ENCODE measurements at regions not wholly inside any gene's neighbourhood (a gene's known extent, or its start where the extent isn't known, plus 50 kb on each side); places are given as distances from the start of the nearest gene placed in this dataset.

- Histone ChIP-seq H3K4me3 (ENCODE audit: extremely low read depth in 1 of 4, insufficient read depth in 2 of 4, low read depth in 3 of 4, low read length in 4 of 4) (no peak overlapping the region), H3K4ac (replicated peaks; ENCODE audit: insufficient read length, low read depth, low read length) (no peak overlapping the region), H2AFZ (ENCODE audit: low read length) (no peak overlapping the region), H3K23me2 (ENCODE audit: low read depth, low read length) (no peaks in the 10 kb centered on the region), H3K18ac (ENCODE audit: extremely low read depth, low read length) (no peak overlapping the region), H2BK120ac (replicated peaks; ENCODE audit: low read depth, low read length) (no peak overlapping the region), H3K27me3 (replicated peaks in 1 of 4; ENCODE audit: control insufficient read depth in 3 of 4, extremely low read depth in 1 of 4, insufficient read depth in 3 of 4, low read length in 3 of 4) (no peaks in the 10 kb centered on the region), H2BK20ac (ENCODE audit: low read length) (no peak overlapping the region), H2AK5ac (ENCODE audit: low read depth, low read length) (no peak overlapping the region), H3K79me1 (ENCODE audit: low read depth, low read length) (no peaks in the 10 kb centered on the region), H3K79me2 (ENCODE audit: control insufficient read depth in 1 of 2, insufficient read depth in 2 of 2, low read length in 2 of 2) (no peaks in the 10 kb centered on the region), H2BK15ac (ENCODE audit: low read length) (no peak overlapping the region), H4K8ac (ENCODE audit: extremely low read depth, insufficient read depth, low read length) (no peak overlapping the region), H3K4me2 (ENCODE audit: insufficient read depth in 1 of 2, low read depth in 2 of 2, low read length in 2 of 2) (no peak overlapping the region), H3K14ac (ENCODE audit: insufficient read length) (no peak overlapping the region), H3K56ac (replicated peaks; ENCODE audit: insufficient read length, low read depth, low read length) (no peak overlapping the region), H2BK5ac (ENCODE audit: low read depth, low read length) (no peak overlapping the region), H3K9me3 (ENCODE audit: insufficient read depth in 2 of 2, low read depth in 1 of 2, low read length in 1 of 2) (no peaks in the 10 kb centered on the region), H3K9ac (replicated peaks in 1 of 4; ENCODE audit: extremely low read depth in 1 of 4, low read depth in 3 of 4, low read length in 3 of 4) (no peak overlapping the region), H3K36me3 (ENCODE audit: control insufficient read depth in 2 of 4, insufficient read depth in 4 of 4, low read length in 3 of 4) (no peaks in the 10 kb centered on the region), H4K5ac (ENCODE audit: insufficient read length, low read depth, low read length) (no peak overlapping the region), H4K20me1 (replicated peaks in 1 of 2; ENCODE audit: control insufficient read depth in 1 of 2, insufficient read depth in 2 of 2, low read length in 2 of 2) (no peaks in the 10 kb centered on the region), H3K4me1 (replicated peaks in 1 of 4; ENCODE audit: control insufficient read depth in 3 of 4, insufficient read depth in 4 of 4, low read length in 3 of 4) (no peaks in the 10 kb centered on the region), H3K27ac (ENCODE audit: low read depth, low read length) (no peak overlapping the region), H2BK12ac (ENCODE audit: low read depth, low read length) (no peak overlapping the region), H4K91ac (replicated peaks; ENCODE audit: insufficient read length, low read length) (no peak overlapping the region), H3K23ac (ENCODE audit: insufficient read length) (no peak overlapping the region)
- ChIA-PET POLR2A (ENCODE audit: partially characterized antibody) (no interaction called here), CTCF (ENCODE audit: partially characterized antibody) (interaction anchor here (1.6 to 1.7 kb wide), 2 partner anchors 21 to 212 kb away, joined by 5 read pairs; no protein-coding TSS in a partner anchor)
- no peak for DNase-seq (ENCODE audit: low read depth in 1 of 2, low spot score in 2 of 2)
- no peak for FAIRE-seq
- WGBS, 2 experiments (ENCODE audit: extremely low coverage in 1 of 2, insufficient coverage in 1 of 2, insufficient read length in 1 of 2, insufficient replicate concordance in 2 of 2, low coverage in 1 of 2, low lambda C conversion rate in 2 of 2, missing lambda C conversion rate in 1 of 2) = 96% methylated on average over 3 of the region's 3 CpGs; no CpG with 5 or more reads in 1 of the 2 experiments
- TF ChIP-seq ZNF274 (IDR thresholded peaks at IDR 0.05; ENCODE audit: borderline replicate concordance, extremely low read depth, low read length) (no peak), CTCF (IDR thresholded peaks at IDR 0.05; ENCODE audit: control extremely low read depth in 1 of 3, insufficient read depth in 1 of 3, low read depth in 1 of 3, low read length in 3 of 3) (no peak), EZH2 (IDR thresholded peaks at IDR 0.05; ENCODE audit: low read depth, low read length, severe bottlenecking) (no peak)
These were observed 143.4 kb upstream of the SERPINE2 start for GRCh38 chr2:224182498-224182897.
